22Rv1 (cell line): ENCODE measurements at regions not wholly inside any gene's neighbourhood (a gene's known extent, or its start where the extent isn't known, plus 50 kb on each side); places are given as distances from the start of the nearest gene placed in this dataset.

Experiments used
- ZFX ChIP-seq: fragments of 450-650 bp; IDR thresholded peaks from 2 replicates; pipeline ENCODE4 v1.6.1; 2017; ENCODE audit warnings: antibody characterized with exemption, borderline replicate concordance
- TF ChIP-seq, protein P1 (sequence below): fragments of 450-650 bp; IDR thresholded peaks from 2 replicates; pipeline ENCODE4 v1.5.1; 2017; ENCODE audit warnings: mild to moderate bottlenecking

DNA sequence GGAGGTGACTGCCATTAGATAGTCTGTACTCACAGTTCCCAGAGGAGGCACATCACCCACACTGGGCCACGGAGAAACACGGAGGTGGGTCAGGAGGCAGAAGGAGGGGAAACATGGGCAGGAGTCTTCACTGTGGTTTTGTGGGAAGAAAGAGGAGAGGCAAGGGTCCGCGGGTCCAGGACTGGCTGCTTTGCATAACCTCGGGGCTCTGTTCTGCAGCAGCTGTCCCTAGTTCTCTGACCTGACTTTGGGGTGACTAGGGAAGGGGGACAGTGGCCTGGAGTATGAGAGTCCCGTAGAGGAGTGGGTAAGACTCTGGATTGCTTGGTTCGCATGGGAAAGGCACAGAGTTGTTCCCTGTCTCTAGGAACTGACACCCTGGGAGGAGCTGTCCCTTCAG, 238.3 kb upstream of the RAB6C start:
- TF ChIP-seq, protein P1, sequence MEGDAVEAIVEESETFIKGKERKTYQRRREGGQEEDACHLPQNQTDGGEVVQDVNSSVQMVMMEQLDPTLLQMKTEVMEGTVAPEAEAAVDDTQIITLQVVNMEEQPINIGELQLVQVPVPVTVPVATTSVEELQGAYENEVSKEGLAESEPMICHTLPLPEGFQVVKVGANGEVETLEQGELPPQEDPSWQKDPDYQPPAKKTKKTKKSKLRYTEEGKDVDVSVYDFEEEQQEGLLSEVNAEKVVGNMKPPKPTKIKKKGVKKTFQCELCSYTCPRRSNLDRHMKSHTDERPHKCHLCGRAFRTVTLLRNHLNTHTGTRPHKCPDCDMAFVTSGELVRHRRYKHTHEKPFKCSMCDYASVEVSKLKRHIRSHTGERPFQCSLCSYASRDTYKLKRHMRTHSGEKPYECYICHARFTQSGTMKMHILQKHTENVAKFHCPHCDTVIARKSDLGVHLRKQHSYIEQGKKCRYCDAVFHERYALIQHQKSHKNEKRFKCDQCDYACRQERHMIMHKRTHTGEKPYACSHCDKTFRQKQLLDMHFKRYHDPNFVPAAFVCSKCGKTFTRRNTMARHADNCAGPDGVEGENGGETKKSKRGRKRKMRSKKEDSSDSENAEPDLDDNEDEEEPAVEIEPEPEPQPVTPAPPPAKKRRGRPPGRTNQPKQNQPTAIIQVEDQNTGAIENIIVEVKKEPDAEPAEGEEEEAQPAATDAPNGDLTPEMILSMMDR = no peak
- no peak for TF ChIP-seq ZFX
